Gastroesophageal sphincter (tissue), 3 donors: ENCODE measurements at regions not wholly inside any gene's neighbourhood (a gene's known extent, or its start where the extent isn't known, plus 50 kb on each side); places are given as distances from the start of the nearest gene placed in this dataset.

ENCODE experiments used
- EP300 ChIP-seq: sonication (generic); formaldehyde crosslinking; IDR thresholded peaks from one replicate; pipeline ENCODE4 v1.6.1; 2017; ENCODE audit warnings: antibody characterized with exemption, mild to moderate bottlenecking
- POLR2A ChIP-seq, 2 donors: fragments of 450-650 bp; IDR thresholded peaks; one replicate each; pipeline ENCODE4 v1.6.1; 2017; ENCODE audit warnings: antibody characterized with exemption in 2 of 2, mild to moderate bottlenecking in 2 of 2, moderate library complexity in 1 of 2
- TF ChIP-seq, protein P1 (sequence below), 4 experiments: fragments of 200-600 bp in 2 of 4; fragments of 450-650 bp in 2 of 4; sonication (generic) in 1 of 4; IDR thresholded peaks; one replicate each; pipeline ENCODE4 v1.5.1; 2017 to 2019; ENCODE audit warnings: antibody characterized with exemption in 4 of 4, mild to moderate bottlenecking in 2 of 4, moderate library complexity in 2 of 4

DNA sequence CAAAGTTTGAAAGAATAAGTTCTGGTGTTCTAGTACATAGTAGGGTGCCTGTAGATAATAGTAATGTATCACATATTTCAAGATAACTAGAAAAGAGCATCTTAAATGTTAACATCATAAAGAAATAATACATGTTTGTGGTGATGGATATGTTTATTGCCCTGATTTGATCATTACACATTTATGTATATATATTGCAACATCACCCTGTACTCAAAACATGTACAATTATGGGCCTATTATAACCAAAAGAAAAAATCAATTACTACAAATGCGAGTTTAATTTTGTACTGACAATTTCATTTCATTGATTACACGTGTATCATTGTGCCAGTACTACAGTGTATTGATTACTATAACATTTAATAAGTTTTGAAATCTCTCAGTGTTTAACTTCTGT, 609.2 kb upstream of the BRINP3 start:
- TF ChIP-seq, protein P1, sequence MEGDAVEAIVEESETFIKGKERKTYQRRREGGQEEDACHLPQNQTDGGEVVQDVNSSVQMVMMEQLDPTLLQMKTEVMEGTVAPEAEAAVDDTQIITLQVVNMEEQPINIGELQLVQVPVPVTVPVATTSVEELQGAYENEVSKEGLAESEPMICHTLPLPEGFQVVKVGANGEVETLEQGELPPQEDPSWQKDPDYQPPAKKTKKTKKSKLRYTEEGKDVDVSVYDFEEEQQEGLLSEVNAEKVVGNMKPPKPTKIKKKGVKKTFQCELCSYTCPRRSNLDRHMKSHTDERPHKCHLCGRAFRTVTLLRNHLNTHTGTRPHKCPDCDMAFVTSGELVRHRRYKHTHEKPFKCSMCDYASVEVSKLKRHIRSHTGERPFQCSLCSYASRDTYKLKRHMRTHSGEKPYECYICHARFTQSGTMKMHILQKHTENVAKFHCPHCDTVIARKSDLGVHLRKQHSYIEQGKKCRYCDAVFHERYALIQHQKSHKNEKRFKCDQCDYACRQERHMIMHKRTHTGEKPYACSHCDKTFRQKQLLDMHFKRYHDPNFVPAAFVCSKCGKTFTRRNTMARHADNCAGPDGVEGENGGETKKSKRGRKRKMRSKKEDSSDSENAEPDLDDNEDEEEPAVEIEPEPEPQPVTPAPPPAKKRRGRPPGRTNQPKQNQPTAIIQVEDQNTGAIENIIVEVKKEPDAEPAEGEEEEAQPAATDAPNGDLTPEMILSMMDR (IDR thresholded peaks at IDR 0.05): no peak
- no peak for TF ChIP-seq POLR2A (IDR thresholded peaks at IDR 0.05)
- TF ChIP-seq EP300: no peak
